GM12873 (cell line): ENCODE measurements at regions not wholly inside any gene's neighbourhood (a gene's known extent, or its start where the extent isn't known, plus 50 kb on each side); places are given as distances from the start of the nearest gene placed in this dataset.

Experiments
- CTCF ChIP-seq: IDR thresholded peaks from 2 replicates; pipeline ENCODE4 v1.5.1; 2012; ENCODE audit warnings: low read depth, mild to moderate bottlenecking, moderate library complexity, low read length, control low read depth; ENCODE audit not compliant: insufficient read depth; ENCODE audit errors: missing control alignments

DNA sequence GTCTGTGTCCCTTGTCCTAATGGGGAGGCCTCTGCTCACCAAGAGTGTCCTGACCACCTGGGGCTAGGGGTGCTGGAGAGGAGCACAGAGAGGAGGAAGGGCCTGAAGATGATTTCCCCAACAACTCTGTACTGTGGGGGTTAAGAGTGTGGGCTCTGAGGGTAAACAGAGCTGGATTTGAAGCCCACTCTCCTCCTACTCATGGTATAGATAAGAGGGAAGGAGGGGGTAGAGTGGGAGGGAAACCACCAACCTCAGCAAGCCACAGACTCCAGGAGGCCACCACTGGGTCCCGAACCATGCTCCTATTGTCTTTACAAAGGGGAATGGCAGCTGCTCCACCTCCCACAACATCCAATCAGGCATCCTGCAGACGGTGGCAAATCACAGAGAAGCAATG is 103.6 kb upstream of the RNU6-1 start:
- TF ChIP-seq CTCF, result no peak

GRCh38 chr15:67944010-67944641 is 104.3 kb upstream of the RNU6-1 start:
- no peak for TF ChIP-seq CTCF

DNA sequence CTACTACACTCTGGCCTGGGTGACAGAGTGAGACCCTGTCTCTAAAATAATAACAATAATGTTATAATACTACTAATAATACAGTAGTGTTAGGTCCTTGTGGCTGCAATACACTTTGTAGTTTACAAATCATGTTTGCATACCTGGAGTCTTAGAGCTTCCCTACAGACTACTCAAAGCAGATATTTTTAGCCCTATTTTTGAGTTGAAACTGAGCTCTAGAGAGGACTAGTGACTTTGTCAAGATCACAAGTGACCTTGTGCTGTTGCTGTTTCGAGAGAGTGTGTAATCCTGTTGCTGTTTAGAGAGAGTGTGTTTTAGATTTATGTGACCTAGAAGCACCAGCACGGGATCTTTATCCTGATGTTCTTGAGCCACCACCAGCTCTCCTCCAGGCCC is 105.3 kb upstream of the RNU6-1 start:
- TF ChIP-seq CTCF, result no peak

GRCh38 chr15:67945951-67946700 is 106.3 kb upstream of the RNU6-1 start:
- TF ChIP-seq CTCF, result no peak

DNA sequence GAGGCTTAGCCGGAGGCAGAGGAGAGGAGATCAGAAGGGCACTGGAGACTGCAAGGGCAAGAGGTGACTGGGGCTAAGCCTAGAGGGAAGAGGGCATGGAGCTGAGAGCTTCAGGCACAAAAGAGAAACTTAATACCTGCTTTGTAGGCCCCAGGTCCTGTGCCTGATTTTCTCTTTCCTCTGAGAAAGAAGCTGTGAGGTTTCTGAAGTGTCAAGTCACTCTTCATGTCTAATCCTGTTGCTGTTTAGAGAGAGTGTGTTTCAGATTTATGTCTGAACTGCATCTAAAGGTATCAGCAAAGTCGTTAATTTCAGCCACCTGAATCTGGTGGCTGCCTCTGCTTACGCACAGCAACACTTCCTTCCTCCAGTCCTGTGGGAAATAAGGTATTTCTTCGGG is 106.9 kb upstream of the RNU6-1 start:
- no peak for TF ChIP-seq CTCF

GRCh38 chr15:67947254-67948039 is 106.7 kb upstream of the PIAS1 start:
- no peak for TF ChIP-seq CTCF

- TF ChIP-seq CTCF, result no peak
Measured at GRCh38 chr15:67948215-67948614, 105.9 kb upstream of the PIAS1 start.
